ENCODE measurements at regions not wholly inside any gene's neighbourhood (a gene's known extent, or its start where the extent isn't known, plus 50 kb on each side); places are given as distances from the start of the nearest gene placed in this dataset.

- 36 to 50% methylated on average over 2 of the region's 2 CpGs for WGBS, 2 donors
Observed at GRCh38 chr1:199508653-199509052, 518.9 kb upstream of the NR5A2 start.

GRCh38 chr1:199509456-199509855, 518.1 kb upstream of the NR5A2 start:
- Histone ChIP-seq H3K36me3 (no peaks in the 10 kb centered on the region), H3K27ac (no peak overlapping the region), H3K4me1 (no peaks in the 10 kb centered on the region), H3K9me3 (no peaks in the 10 kb centered on the region), H3K4me3 (no peak overlapping the region), H3K27me3 (no peaks in the 10 kb centered on the region)
- 81 to 82% methylated on average over 2 of the region's 2 CpGs for WGBS, 2 donors
- no peak for DNase-seq
- no peak for TF ChIP-seq CTCF (IDR thresholded peaks at IDR 0.05)
- no peak for TF ChIP-seq POLR2A (IDR thresholded peaks at IDR 0.05)
- intact Hi-C loops (cut with DNase I) = no loop called here

More at GRCh38 chr1:199508653-199509052, 518.9 kb upstream of the NR5A2 start:
- H3K36me3 ChIP-seq = no peaks in the 10 kb centered on the region
- no peak overlapping the region for H3K27ac ChIP-seq
- H3K27me3 ChIP-seq = no peaks in the 10 kb centered on the region
- H3K4me3 ChIP-seq = no peak overlapping the region
- H3K9me3 ChIP-seq = no peaks in the 10 kb centered on the region
- TF ChIP-seq POLR2A (IDR thresholded peaks at IDR 0.05) (no peak), CTCF (IDR thresholded peaks at IDR 0.05) (no peak)
- no peaks in the 10 kb centered on the region for H3K4me1 ChIP-seq
- intact Hi-C loops (cut with DNase I) = no loop called here
- DNase-seq = no peak

- H3K36me3 ChIP-seq = no peaks in the 10 kb centered on the region
- H3K27ac ChIP-seq = no peak overlapping the region
- intact Hi-C loops (cut with DNase I) = no loop called here
- 59 to 75% methylated on average over 5 of the region's 5 CpGs for WGBS, 2 donors
- no peak overlapping the region for H3K4me3 ChIP-seq
- TF ChIP-seq POLR2A (IDR thresholded peaks at IDR 0.05) (no peak), CTCF (IDR thresholded peaks at IDR 0.05) (no peak)
- DNase-seq = no peak
- no peaks in the 10 kb centered on the region for H3K9me3 ChIP-seq
- no peaks in the 10 kb centered on the region for H3K27me3 ChIP-seq
- H3K4me1 ChIP-seq = no peaks in the 10 kb centered on the region
Observed at GRCh38 chr1:199510314-199510713, 517.2 kb upstream of the NR5A2 start.

- intact Hi-C loops (cut with DNase I) = no loop called here
- Histone ChIP-seq H3K4me3 (no peak overlapping the region), H3K4me1 (no peaks in the 10 kb centered on the region), H3K9me3 (no peaks in the 10 kb centered on the region), H3K36me3 (no peaks in the 10 kb centered on the region), H3K27ac (no peak overlapping the region), H3K27me3 (no peaks in the 10 kb centered on the region)
- WGBS, 2 donors = 55% methylated on average over 6 of the region's 6 CpGs
- no peak for DNase-seq
- no peak for TF ChIP-seq CTCF (IDR thresholded peaks at IDR 0.05)
- no peak for TF ChIP-seq POLR2A (IDR thresholded peaks at IDR 0.05)
Observed at GRCh38 chr1:199512037-199512710, 515.3 kb upstream of the NR5A2 start.

GRCh38 chr1:199515261-199515660, 512.2 kb upstream of the NR5A2 start:
- TF ChIP-seq CTCF (IDR thresholded peaks at IDR 0.05) (no peak), POLR2A (IDR thresholded peaks at IDR 0.05) (no peak)
- no peaks in the 10 kb centered on the region for H3K36me3 ChIP-seq
- 50 to 74% methylated on average over 4 of the region's 4 CpGs for WGBS, 2 donors
- no peaks in the 10 kb centered on the region for H3K27me3 ChIP-seq
- no peak overlapping the region for H3K4me3 ChIP-seq
- DNase-seq = no peak
- no peak overlapping the region for H3K27ac ChIP-seq
- H3K4me1 ChIP-seq = no peaks in the 10 kb centered on the region
- intact Hi-C loops (cut with DNase I) = no loop called here
- no peaks in the 10 kb centered on the region for H3K9me3 ChIP-seq
